HG02943 (cell line): ENCODE measurements at regions not wholly inside any gene's neighbourhood (a gene's known extent, or its start where the extent isn't known, plus 50 kb on each side); places are given as distances from the start of the nearest gene placed in this dataset.
A peak's percentile ranks its signal among the peaks of the same experiment; 100 is the strongest.
"Not testable (repeated sequence)": the region's sequence is repeated elsewhere in the genome, so short reads cannot be mapped to it uniquely, and the experiment has no call there.

Experiments used
- ATAC-seq: cut with Tn5 transposase; IDR thresholded peaks from one replicate; pipeline ENCODE4 v1.9.1; 2021; ENCODE audit warnings: mild to moderate bottlenecking, low read depth, moderate library complexity; ENCODE audit not compliant: unreplicated experiment

GRCh38 chrX:124181515-124181914 lies 150.9 kb upstream of the TEX13D start:
- ATAC-seq, result not testable (repeated sequence)

GRCh38 chrX:124190440-124190839 lies 142.0 kb upstream of the TEX13D start:
- no peak for ATAC-seq

- ATAC-seq, result no peak
Observed at GRCh38 chrX:124194199-124194598, 138.3 kb upstream of the TEX13D start.

GRCh38 chrX:124194901-124195300 lies 137.6 kb upstream of the TEX13D start:
- no peak for ATAC-seq

GRCh38 chrX:124203311-124203710 lies 129.1 kb upstream of the TEX13D start:
- no peak for ATAC-seq

- ATAC-seq, result no peak
Observed at GRCh38 chrX:124208660-124209059, 123.8 kb upstream of the TEX13D start.

- ATAC-seq, result no peak
Observed at GRCh38 chrX:124209792-124210576, 122.5 kb upstream of the TEX13D start.

- ATAC-seq, result no peak
Observed at GRCh38 chrX:124211312-124211942, 121.0 kb upstream of the TEX13D start.

GRCh38 chrX:124212622-124213021 lies 119.8 kb upstream of the TEX13D start:
- no peak for ATAC-seq

- ATAC-seq, result no peak
Observed at GRCh38 chrX:124215786-124216185, 116.7 kb upstream of the TEX13D start.

- ATAC-seq, result no peak
Observed at GRCh38 chrX:124216396-124217115, 115.9 kb upstream of the TEX13D start.

- ATAC-seq, result peak; percentile 77
Observed at GRCh38 chrX:124217304-124218251, 114.9 kb upstream of the TEX13D start.

- ATAC-seq, result no peak
Observed at GRCh38 chrX:124223524-124223923, 108.9 kb upstream of the TEX13D start.

- no peak for ATAC-seq
Observed at GRCh38 chrX:124224528-124224927, 107.9 kb upstream of the TEX13D start.

- no peak for ATAC-seq
Observed at GRCh38 chrX:124226129-124226528, 106.3 kb upstream of the TEX13D start.

GRCh38 chrX:124228849-124229248 lies 103.6 kb upstream of the TEX13D start:
- ATAC-seq, result no peak

GRCh38 chrX:124229374-124229773 lies 103.1 kb upstream of the TEX13D start:
- ATAC-seq, result no peak

GRCh38 chrX:124230655-124231450 lies 101.6 kb upstream of the TEX13D start:
- ATAC-seq, result no peak

- ATAC-seq, result no peak
Observed at GRCh38 chrX:124231451-124231759, 101.1 kb upstream of the TEX13D start.
